A673 (cell line): ENCODE measurements at regions not wholly inside any gene's neighbourhood (a gene's known extent, or its start where the extent isn't known, plus 50 kb on each side); places are given as distances from the start of the nearest gene placed in this dataset.

Source experiments
- BruUV-seq: library from RNA; stranded (reverse); fragments of 400-500 nt; replicated peaks from 2 replicates; lab custom pipeline; 2021; lab: Mats Ljungman, UMichigan
- CTCF ChIA-PET: fragments of 300-600 bp; sonication (Branson Sonifier 250); formaldehyde crosslinking; loops from one replicate; lab custom pipeline; 2022; ENCODE audit warnings: antibody characterized with exemption; lab: Charles Lee
- POLR2A ChIA-PET: fragments of 300-600 bp; sonication (Branson Sonifier 250); formaldehyde crosslinking; loops from one replicate; lab custom pipeline; 2022; ENCODE audit warnings: antibody characterized with exemption; ENCODE audit not compliant: low non-redundant PET; lab: Charles Lee
- DNase-seq: peaks from one replicate; pipeline ENCODE4 v3.0.0-alpha.2; 2015; ENCODE audit warnings: low spot score
- H3K27ac ChIP-seq: fragments of 200-600 bp; sonication (generic); 2 replicates; pipeline ENCODE4 v1.5.1; 2016; ENCODE audit warnings: mixed run types, low read depth, mild to moderate bottlenecking, mixed read lengths, antibody characterized with exemption, low read length; ENCODE audit not compliant: poor library complexity, severe bottlenecking
- H3K27me3 ChIP-seq: fragments of 200-600 bp; sonication (generic); replicated peaks from 2 replicates; pipeline ENCODE4 v1.6.1; 2017; ENCODE audit warnings: mixed run types, low read depth, mild to moderate bottlenecking, mixed read lengths, antibody characterized with exemption, low read length; ENCODE audit not compliant: insufficient read depth, poor library complexity
- H3K36me3 ChIP-seq: fragments of 200-600 bp; sonication (generic); 2 replicates; pipeline ENCODE4 v1.6.1; 2016; ENCODE audit warnings: mixed run types, mild to moderate bottlenecking, mixed read lengths, antibody characterized with exemption, low read length; ENCODE audit not compliant: insufficient read depth, poor library complexity, severe bottlenecking
- H3K4me1 ChIP-seq: fragments of 200-600 bp; sonication (generic); 2 replicates; pipeline ENCODE4 v1.6.1; 2017; ENCODE audit warnings: mixed run types, mild to moderate bottlenecking, mixed read lengths, antibody characterized with exemption, low read length; ENCODE audit not compliant: insufficient read depth, poor library complexity, severe bottlenecking
- H3K4me3 ChIP-seq: fragments of 200-600 bp; sonication (generic); 2 replicates; pipeline ENCODE4 v1.5.1; 2016; ENCODE audit warnings: low read depth, mixed run types, mild to moderate bottlenecking, mixed read lengths, low read length; ENCODE audit not compliant: poor library complexity, severe bottlenecking
- H3K9me3 ChIP-seq: fragments of 200-600 bp; sonication (generic); 2 replicates; pipeline ENCODE4 v1.6.1; 2016; ENCODE audit warnings: mixed run types, low read depth, mild to moderate bottlenecking, mixed read lengths, antibody characterized with exemption, low read length; ENCODE audit not compliant: poor library complexity, severe bottlenecking
- CTCF ChIP-seq: fragments of 300-800, 200-600 bp; sonication (generic); conservative IDR thresholded peaks from 2 replicates; pipeline ENCODE4 v1.5.1; 2017; ENCODE audit warnings: low read depth, mild to moderate bottlenecking, antibody characterized with exemption, low read length, moderate library complexity, mixed read lengths
- EZH2 ChIP-seq: fragments of 200-600 bp; sonication (generic); IDR thresholded peaks from 2 replicates; pipeline ENCODE4 v1.6.1; 2017; ENCODE audit warnings: borderline replicate concordance, low read depth, mild to moderate bottlenecking, mixed read lengths, antibody characterized with exemption, low read length; ENCODE audit not compliant: poor library complexity, severe bottlenecking
- intact Hi-C: fragments of 100-400 bp; cut with micrococcal nuclease; formaldehyde crosslinking; loops from one replicate; pipeline ENCODE4 v1.10.0; 2022; ENCODE audit not compliant: unreplicated experiment

- Histone ChIP-seq H3K9me3 (no peaks in the 10 kb centered on the region), H3K36me3 (no peaks in the 10 kb centered on the region), H3K27me3 (no peaks in the 10 kb centered on the region), H3K4me1 (peaks cover 41% of the 10 kb centered on the region), H3K4me3 (no peak overlapping the region), H3K27ac (no peak overlapping the region)
- TF ChIP-seq CTCF (no peak), EZH2 (no peak)
- CTCF ChIA-PET, result no interaction called here
- POLR2A ChIA-PET, result no interaction called here
- intact Hi-C loops, result loop anchor here (5.0 to 10.0 kb wide), 4 partner anchors 320 to 700 kb away; partner anchors contain the start of genes SMIM15 and ZSWIM6
- DNase-seq, result no peak
- no TSS peak for BruUV-seq
Observed at GRCh38 chr5:61654876-61655275, 322.8 kb downstream of the ZSWIM6 start.

GRCh38 chr5:61657010-61657409 is 325.0 kb downstream of the ZSWIM6 start:
- Histone ChIP-seq H3K4me3 (no peak overlapping the region), H3K36me3 (no peaks in the 10 kb centered on the region), H3K27ac (no peak overlapping the region), H3K9me3 (no peaks in the 10 kb centered on the region), H3K27me3 (no peaks in the 10 kb centered on the region), H3K4me1 (peaks cover 33% of the 10 kb centered on the region)
- ChIA-PET POLR2A (no interaction called here), CTCF (interaction anchor here (1.2 kb wide), 1 partner anchor 325 kb away, joined by 4 read pairs; the partner anchor contains the start of gene ZSWIM6)
- no peak for DNase-seq
- BruUV-seq, result no TSS peak
- intact Hi-C loops, result loop anchor here (5.0 to 10.0 kb wide), 4 partner anchors 322 to 702 kb away; partner anchors contain the start of genes SMIM15 and ZSWIM6
- TF ChIP-seq EZH2, result no peak
- TF ChIP-seq CTCF, result no peak

- intact Hi-C loops, result loop anchor here (5.0 to 10.0 kb wide), 4 partner anchors 323 to 703 kb away; partner anchors contain the start of genes SMIM15 and ZSWIM6
Observed at GRCh38 chr5:61657686-61658085, 325.6 kb downstream of the ZSWIM6 start.

More at GRCh38 chr5:61657686-61658085, 325.6 kb downstream of the ZSWIM6 start:
- no peaks in the 10 kb centered on the region for H3K27me3 ChIP-seq
- no TSS peak for BruUV-seq
- CTCF ChIA-PET, result interaction anchor here (0.5 to 1.2 kb wide), 2 partner anchors 326 to 489 kb away, joined by 4 read pairs; partner anchors contain the start of gene ZSWIM6
- H3K4me1 ChIP-seq, result peaks cover 33% of the 10 kb centered on the region
- TF ChIP-seq CTCF, result no peak
- TF ChIP-seq EZH2, result no peak
- no peaks in the 10 kb centered on the region for H3K36me3 ChIP-seq
- POLR2A ChIA-PET, result no interaction called here
- no peak overlapping the region for H3K4me3 ChIP-seq
- no peak overlapping the region for H3K27ac ChIP-seq
- H3K9me3 ChIP-seq, result no peaks in the 10 kb centered on the region
- DNase-seq, result no peak
